HG03460 (cell line): ENCODE measurements at regions not wholly inside any gene's neighbourhood (a gene's known extent, or its start where the extent isn't known, plus 50 kb on each side); places are given as distances from the start of the nearest gene placed in this dataset.

Experiments
- ATAC-seq: cut with Tn5 transposase; IDR thresholded peaks from one replicate; pipeline ENCODE4 v1.9.1; 2021; ENCODE audit not compliant: unreplicated experiment

DNA sequence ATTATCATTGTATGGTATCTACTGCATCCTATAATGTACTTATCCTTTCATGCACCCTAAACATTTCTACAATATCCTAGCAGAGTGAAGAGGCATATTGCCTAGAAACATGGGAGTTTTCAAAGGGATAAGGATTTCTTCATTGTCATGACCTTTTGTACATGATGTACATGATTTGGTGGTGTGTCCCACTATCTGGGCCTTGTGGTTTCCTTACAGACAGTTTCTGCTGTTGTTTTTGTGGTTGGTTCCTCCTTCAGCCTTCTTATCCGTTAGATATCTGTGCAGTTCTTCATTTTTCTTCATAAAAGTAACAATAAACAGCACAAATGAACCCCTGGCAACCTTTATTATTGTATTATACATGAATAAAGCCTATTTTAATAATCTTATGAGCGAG is 70.4 kb upstream of the BACH1 start:
- no peak for ATAC-seq

GRCh38 chr21:29230551-29231261 is 68.0 kb upstream of the BACH1 start:
- no peak for ATAC-seq

DNA sequence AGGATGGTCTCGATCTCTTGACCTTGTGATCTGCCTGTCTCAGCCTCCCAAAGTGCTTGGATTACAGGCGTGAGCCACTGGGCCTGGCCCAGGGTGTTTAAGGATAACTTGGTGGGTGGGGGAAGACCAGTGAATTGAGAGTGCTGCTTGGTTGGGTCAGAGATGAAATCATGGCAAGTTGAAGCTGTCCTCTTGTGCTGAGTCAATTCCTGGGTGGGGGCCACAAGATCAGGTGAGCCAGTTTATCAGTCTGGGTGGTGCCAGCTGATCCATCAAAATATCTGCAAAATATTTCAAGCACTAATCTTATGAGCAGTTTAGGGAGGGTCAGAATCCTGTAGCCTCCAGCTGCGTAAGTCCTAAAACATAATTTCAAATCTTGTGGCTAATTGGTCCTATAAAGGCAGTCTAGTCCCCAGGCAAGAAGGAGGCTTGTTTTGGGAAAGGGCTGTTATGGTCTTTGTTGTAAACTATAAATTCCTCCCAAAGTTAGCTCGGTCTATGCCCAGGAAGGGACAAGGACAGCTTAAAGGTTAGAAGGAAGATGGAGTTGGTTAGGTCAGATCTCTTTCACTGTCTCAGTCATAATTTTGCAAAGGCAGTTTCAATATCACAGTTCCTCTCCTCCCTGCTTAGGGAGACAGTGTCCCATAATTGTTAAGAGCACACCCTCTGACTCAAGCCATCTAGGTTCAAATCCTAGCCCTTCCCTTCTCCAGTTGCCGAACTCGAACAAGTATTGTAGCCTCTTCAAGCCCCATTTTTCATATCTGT is 66.8 kb upstream of the BACH1 start:
- no peak for ATAC-seq

- no peak for ATAC-seq
Measured at GRCh38 chr21:29232530-29233255, 66.0 kb upstream of the BACH1 start.

DNA sequence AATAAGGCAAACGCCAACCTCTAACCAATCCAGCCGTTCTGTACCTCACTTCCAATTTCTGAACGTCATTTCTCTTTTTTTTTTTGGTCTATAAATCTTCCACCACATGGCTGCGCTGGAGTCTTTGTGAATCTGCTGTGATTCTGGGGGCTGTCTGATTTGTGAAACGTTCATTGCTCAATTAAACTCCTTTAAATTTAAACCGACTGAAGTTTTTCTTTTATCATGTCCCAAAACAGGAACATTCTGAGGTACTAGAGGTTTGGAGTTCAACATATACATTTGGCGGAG is 65.5 kb upstream of the BACH1 start:
- ATAC-seq = no peak

GRCh38 chr21:29233611-29234540 is 64.8 kb upstream of the BACH1 start:
- ATAC-seq = peak; percentile 57

GRCh38 chr21:29235714-29236197 is 63.0 kb upstream of the BACH1 start:
- ATAC-seq = peak; percentile 60

GRCh38 chr21:29236201-29236600 is 62.5 kb upstream of the BACH1 start:
- no peak for ATAC-seq

DNA sequence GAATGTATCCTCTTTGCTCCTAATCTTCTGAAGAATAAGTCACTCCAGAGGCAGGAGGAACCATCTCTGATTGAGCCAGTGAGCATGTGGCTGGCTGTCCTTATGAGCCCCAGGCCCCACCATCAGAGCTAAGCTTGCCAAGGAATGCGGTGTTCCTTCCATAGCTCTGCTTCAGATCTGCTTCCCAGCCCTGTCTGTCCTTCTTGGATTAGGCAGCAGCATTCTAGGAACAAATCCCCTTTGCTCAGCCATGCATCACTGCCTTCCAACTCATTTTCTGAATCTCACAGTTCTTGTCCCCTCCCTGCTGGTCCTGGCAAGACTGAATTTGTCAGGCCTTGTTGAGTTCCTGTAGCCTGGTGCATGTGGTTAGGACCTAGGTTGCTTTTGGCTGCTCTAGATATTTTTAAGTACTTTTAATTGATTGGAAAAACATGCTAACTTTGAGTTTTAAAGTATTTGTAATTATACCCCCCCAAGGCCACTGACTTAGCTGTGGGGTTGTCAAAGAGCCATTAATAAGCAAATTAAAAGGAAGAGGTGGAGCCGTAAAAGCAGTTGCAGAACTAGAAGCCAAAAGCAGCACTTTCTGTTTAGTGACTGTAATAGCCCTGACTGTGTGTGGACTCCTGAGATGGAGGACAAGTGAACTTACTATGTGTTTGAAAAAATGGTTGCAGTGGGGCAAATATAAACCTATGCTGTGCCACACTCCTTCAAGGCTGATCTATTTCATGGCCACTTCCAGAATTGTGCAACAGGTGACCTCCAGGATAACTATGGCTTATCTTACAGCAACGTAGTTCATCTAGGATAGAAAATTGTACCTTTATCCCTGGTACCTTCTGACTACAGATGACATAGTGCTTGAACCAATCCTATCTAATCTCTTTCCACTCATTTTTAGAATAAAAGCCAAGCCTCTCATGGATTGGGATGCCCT is 61.3 kb upstream of the BACH1 start:
- no peak for ATAC-seq

DNA sequence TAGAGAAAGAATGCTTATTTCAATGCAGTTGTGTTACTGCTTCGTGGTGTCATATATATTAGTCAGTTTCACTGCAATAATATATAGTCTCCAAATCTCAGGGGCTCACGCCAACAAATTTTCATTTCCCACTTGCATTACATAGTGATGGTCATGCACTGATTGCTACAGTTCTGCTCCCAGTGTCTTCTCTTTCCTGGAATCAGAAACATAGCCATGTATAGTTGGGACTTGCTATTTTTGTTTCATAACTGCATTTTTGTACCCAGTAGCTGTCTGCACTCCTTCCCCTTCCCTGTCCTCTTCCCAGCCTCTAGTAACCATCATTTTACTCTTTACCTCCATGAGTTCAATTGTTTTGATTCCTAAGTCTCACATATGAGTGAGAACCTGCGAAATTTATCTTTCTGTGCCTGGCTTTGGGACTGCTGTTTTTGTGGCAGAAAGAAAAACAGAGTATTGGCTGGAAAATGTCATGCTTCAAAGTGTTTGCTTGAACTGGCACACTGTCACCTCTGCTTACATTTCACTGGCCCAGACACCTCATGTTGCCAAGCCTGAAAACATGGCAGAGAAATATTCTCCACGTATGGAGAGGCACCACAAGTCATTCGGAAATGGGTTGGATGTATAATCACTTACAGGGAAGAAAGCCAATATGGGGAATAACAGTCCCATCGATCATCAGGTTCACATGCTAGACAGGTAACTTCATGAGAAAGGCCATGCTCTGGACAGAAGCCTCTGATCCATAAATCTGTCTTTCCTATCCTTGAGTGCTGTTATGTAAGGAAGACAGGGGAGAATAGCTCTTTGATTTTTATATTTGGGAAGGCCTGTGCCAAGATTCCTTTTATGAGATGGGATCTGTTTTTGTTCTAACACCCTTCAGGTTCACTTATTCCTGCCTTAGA is 60.4 kb upstream of the BACH1 start:
- no peak for ATAC-seq

DNA sequence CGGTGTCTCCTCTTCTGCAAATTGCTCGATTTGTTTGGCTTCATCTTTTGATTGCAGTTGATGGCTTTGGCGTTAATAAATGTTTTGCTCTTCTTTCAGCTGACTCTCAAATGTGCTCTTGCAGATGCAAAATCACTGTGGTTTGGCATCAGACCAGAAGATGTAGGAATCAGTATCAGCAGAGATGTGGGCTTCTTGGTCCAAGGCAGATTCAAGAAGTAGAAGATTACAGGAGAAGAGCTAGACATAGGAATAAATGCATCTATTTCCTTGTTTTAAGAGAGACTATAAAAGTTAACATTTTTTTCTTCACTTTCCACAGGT is 59.8 kb upstream of the BACH1 start:
- no peak for ATAC-seq

- ATAC-seq = no peak
Measured at GRCh38 chr21:29240136-29240535, 58.6 kb upstream of the BACH1 start.

GRCh38 chr21:29242201-29242600 is 56.5 kb upstream of the BACH1 start:
- no peak for ATAC-seq

DNA sequence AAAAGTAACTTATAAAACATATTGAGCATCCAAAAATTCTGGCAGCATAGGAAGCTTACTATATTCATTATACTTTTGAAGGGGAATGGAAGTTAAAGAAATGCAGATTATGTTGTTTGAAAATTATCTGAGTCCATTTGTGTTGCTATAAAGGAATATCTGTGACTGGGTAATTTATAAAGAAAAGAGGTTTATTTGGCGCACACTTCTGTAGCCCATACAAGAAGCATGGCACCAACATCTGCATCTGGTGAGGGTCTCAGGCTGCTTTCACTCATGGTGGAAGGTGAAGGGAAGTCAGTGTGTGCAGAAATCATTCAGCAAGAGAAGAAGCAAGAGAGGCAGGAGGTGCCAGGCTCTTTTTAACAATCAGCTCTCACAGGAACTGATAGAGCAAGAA is 55.5 kb upstream of the BACH1 start:
- no peak for ATAC-seq

GRCh38 chr21:29245104-29245643 is 53.5 kb upstream of the BACH1 start:
- ATAC-seq = peak; percentile 62

DNA sequence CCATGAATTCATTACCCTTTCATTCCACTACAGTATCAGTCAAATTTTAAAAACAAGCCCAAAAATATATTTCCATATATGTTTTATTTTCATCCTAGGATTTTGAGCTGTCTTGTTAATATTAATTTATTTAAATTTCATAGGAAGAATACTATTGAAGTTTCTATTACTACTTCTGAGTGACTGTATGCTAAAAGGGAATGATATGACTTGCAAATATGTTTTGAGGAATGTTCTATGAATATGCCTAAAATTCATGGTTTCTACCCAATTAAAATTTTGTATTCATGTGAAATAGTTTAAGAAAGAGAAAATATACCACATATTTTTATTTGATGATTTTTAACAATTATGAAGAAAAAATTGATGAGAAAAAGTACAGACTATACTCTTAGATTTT is 52.9 kb upstream of the BACH1 start:
- ATAC-seq = no peak

- ATAC-seq = no peak
Measured at GRCh38 chr21:29246614-29247013, 52.1 kb upstream of the BACH1 start.

DNA sequence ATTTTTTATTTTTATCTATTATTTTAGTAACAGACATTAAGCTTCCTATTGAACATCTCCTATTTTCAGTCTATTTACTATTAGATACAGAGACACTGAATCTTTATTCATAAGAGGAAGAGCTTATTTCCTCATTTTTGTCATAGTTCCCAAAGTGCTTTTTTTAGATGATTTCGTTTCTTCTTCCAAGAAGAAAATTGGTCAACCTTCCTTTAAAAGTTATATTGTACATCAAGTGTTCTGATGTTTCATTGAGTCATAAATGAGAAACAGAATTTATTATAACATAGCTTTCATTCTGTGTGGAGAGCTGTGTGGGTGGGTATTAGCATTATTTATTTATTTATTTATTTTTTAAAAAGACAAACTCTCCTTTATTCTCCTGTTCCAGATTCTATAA is 50.6 kb upstream of the BACH1 start:
- no peak for ATAC-seq
